PC-3 (cell line): ENCODE measurements at regions not wholly inside any gene's neighbourhood (a gene's known extent, or its start where the extent isn't known, plus 50 kb on each side); places are given as distances from the start of the nearest gene placed in this dataset.
"Not testable (repeated sequence)": the region's sequence is repeated elsewhere in the genome, so short reads cannot be mapped to it uniquely, and the experiment has no call there.

Experiments used
- ATAC-seq: fragments of 200-7000 bp; cut with Tn5 transposase; 2 replicates; pipeline ENCODE4 v1.9.1; 2020; ENCODE audit warnings: mild to moderate bottlenecking, moderate library complexity
- BruUV-seq: library from RNA; stranded (reverse); fragments of 400-500 nt; replicated peaks from 2 replicates; lab custom pipeline; 2021; lab: Mats Ljungman, UMichigan
- CTCF ChIA-PET: fragments of 300-600 bp; sonication (Branson Sonifier 250); formaldehyde crosslinking; loops from one replicate; lab custom pipeline; 2022; ENCODE audit warnings: antibody characterized with exemption; lab: Charles Lee
- POLR2A ChIA-PET: fragments of 300-600 bp; sonication (Branson Sonifier 250); formaldehyde crosslinking; loops from one replicate; lab custom pipeline; 2022; ENCODE audit warnings: antibody characterized with exemption; ENCODE audit not compliant: unreplicated experiment; lab: Charles Lee
- DNase-seq: peaks from one replicate; pipeline ENCODE4 v3.0.0-alpha.2; 2015
- H2AFZ ChIP-seq: fragments of 300-600 bp; sonication (generic); 2 replicates; pipeline ENCODE4 v1.6.0; 2016; ENCODE audit warnings: antibody characterized with exemption, low read length
- H3F3A ChIP-seq: fragments of 300-600 bp; sonication (generic); one replicate; pipeline ENCODE4 v1.6.0; 2017; ENCODE audit warnings: antibody characterized with exemption, low read length, control low read depth, mild to moderate bottlenecking; ENCODE audit not compliant: unreplicated experiment
- H3K27ac ChIP-seq: fragments of 300-600 bp; sonication (generic); 2 replicates; pipeline ENCODE4 v1.5.1; 2016; ENCODE audit warnings: mild to moderate bottlenecking, low read length
- H3K27me3 ChIP-seq: fragments of 300-600 bp; sonication (generic); 2 replicates; pipeline ENCODE4 v1.6.1; 2016; ENCODE audit warnings: low read length, mixed read lengths
- H3K36me3 ChIP-seq: fragments of 300-600 bp; sonication (generic); 2 replicates; pipeline ENCODE4 v1.6.1; 2016; ENCODE audit warnings: low read depth, mixed run types, low read length, mixed read lengths
- H3K4me1 ChIP-seq: fragments of 300-600 bp; sonication (generic); 2 replicates; pipeline ENCODE4 v1.5.1; 2016; ENCODE audit warnings: low read length; ENCODE audit not compliant: insufficient read depth
- H3K4me2 ChIP-seq: fragments of 300-600 bp; sonication (generic); 2 replicates; pipeline ENCODE4 v1.6.0; 2016; ENCODE audit warnings: low read length
- H3K4me3 ChIP-seq: fragments of 300-600 bp; sonication (generic); 2 replicates; pipeline ENCODE4 v1.5.1; 2016; ENCODE audit warnings: mild to moderate bottlenecking, low read length, mixed read lengths
- H3K79me2 ChIP-seq: fragments of 300-600 bp; sonication (generic); 2 replicates; pipeline ENCODE4 v1.6.1; 2017; ENCODE audit warnings: low read length, mixed read lengths
- H3K9ac ChIP-seq: fragments of 300-600 bp; sonication (generic); 2 replicates; pipeline ENCODE4 v1.6.0; 2016; ENCODE audit warnings: mild to moderate bottlenecking, low read length
- H3K9me2 ChIP-seq: fragments of 300-600 bp; sonication (generic); replicated peaks from 2 replicates; pipeline ENCODE4 v1.6.1; 2016; ENCODE audit warnings: mixed run types, low read length, mixed read lengths
- H3K9me3 ChIP-seq: fragments of 300-600 bp; sonication (generic); 2 replicates; pipeline ENCODE4 v1.6.1; 2016; ENCODE audit warnings: low read length, mixed read lengths
- H4K20me1 ChIP-seq: fragments of 300-600 bp; sonication (generic); 2 replicates; pipeline ENCODE4 v1.6.1; 2016; ENCODE audit warnings: low read length, mixed read lengths
- EZH2 ChIP-seq: fragments of 300-600 bp; sonication (generic); IDR thresholded peaks from one replicate; pipeline ENCODE4 v1.6.1; 2017; ENCODE audit warnings: antibody characterized with exemption, mild to moderate bottlenecking, low read length; ENCODE audit not compliant: unreplicated experiment
- EZH2phosphoT487 ChIP-seq: fragments of 300-600 bp; sonication (generic); IDR thresholded peaks from 2 replicates; pipeline ENCODE4 v1.6.1; 2018; ENCODE audit warnings: mild to moderate bottlenecking, antibody characterized with exemption, low read length, borderline replicate concordance
- intact Hi-C: fragments of 100-400 bp; cut with micrococcal nuclease; formaldehyde crosslinking; loops from 2 replicates; pipeline ENCODE4 v1.9.0; 2023
- TF ChIP-seq, protein P1 (sequence below): fragments of 300-600 bp; sonication (generic); conservative IDR thresholded peaks from 2 replicates; pipeline ENCODE4 v1.5.1; 2017; ENCODE audit warnings: antibody characterized with exemption, low read depth, mild to moderate bottlenecking, low read length

DNA sequence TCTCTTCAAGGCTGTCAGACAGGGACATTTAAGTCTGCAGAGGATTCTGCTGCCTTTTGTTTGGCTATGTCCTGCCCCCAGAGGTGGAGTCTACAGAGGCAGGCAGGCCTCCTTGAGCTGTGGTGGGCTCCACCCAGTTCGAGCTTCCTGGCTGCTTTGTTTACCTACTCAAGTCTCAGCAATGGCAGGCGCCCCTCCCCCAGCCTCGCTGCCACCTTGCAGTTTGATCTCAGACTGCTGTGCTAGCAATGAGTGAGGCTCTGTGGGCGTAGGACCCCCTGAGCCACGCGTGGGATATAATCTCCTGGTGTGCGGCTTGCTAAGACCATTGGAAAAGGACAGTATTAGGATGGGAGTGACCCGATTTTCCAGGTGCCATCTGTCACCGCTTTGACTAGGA, 437.6 kb downstream of the STK39 start:
- H3K4me1 ChIP-seq, DNase-seq, BruUV-seq, H3K4me3 ChIP-seq, H3K9me2 ChIP-seq, H3K27me3 ChIP-seq, POLR2A ChIA-PET, H3K9me3 ChIP-seq, H3K9ac ChIP-seq, ATAC-seq, H3K27ac ChIP-seq, H3K79me2 ChIP-seq, H3F3A ChIP-seq, intact Hi-C loops, H3K4me2 ChIP-seq, H3K36me3 ChIP-seq, H2AFZ ChIP-seq, CTCF ChIA-PET, H4K20me1 ChIP-seq: not testable (repeated sequence)

DNA sequence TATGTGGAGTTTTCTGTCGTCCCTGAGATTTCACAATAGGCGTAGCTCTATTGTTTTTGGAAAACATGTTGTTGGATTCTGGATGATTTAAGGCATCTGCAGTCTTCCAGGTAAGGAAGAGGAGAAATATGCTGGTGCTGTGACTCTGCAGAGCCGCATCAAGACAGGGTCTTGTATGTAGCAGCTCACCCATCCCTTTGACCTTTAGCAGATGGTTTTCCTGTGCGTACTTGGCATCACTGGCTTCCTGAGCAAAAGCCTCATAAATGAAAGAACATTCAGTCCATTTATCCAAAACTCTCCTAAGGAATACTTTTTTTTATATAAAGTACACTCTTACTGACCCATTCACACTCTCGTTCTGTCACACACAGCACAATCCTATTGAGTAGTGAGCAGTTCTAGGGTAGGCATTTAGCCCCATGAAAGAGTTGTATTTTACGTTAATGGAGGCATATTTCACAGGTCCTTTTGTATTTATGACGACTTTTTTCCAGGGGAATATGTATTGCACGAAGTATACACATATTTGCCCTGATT, 443.9 kb downstream of the STK39 start:
- Histone ChIP-seq H3K9me3 (no peaks in the 10 kb centered on the region), H4K20me1 (no peaks in the 10 kb centered on the region), H3K79me2 (no peaks in the 10 kb centered on the region), H3K27me3 (0 out of 2 replicates have a peak, but pooled peaks cover 6% of the 10 kb centered on the region), H3K9ac (no peak overlapping the region), H3K27ac (no peak overlapping the region), H3K9me2 (no peaks in the 10 kb centered on the region), H3K4me1 (no peaks in the 10 kb centered on the region), H3K4me2 (no peak overlapping the region), H3K36me3 (no peaks in the 10 kb centered on the region), H3F3A (no peaks in the 10 kb centered on the region), H2AFZ (no peak overlapping the region), H3K4me3 (no peak overlapping the region)
- no peak for TF ChIP-seq EZH2
- TF ChIP-seq, protein P1, sequence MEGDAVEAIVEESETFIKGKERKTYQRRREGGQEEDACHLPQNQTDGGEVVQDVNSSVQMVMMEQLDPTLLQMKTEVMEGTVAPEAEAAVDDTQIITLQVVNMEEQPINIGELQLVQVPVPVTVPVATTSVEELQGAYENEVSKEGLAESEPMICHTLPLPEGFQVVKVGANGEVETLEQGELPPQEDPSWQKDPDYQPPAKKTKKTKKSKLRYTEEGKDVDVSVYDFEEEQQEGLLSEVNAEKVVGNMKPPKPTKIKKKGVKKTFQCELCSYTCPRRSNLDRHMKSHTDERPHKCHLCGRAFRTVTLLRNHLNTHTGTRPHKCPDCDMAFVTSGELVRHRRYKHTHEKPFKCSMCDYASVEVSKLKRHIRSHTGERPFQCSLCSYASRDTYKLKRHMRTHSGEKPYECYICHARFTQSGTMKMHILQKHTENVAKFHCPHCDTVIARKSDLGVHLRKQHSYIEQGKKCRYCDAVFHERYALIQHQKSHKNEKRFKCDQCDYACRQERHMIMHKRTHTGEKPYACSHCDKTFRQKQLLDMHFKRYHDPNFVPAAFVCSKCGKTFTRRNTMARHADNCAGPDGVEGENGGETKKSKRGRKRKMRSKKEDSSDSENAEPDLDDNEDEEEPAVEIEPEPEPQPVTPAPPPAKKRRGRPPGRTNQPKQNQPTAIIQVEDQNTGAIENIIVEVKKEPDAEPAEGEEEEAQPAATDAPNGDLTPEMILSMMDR = no peak
- TF ChIP-seq EZH2phosphoT487 = no peak
- ATAC-seq = no peak
- no peak for DNase-seq
- intact Hi-C loops = no loop called here
- ChIA-PET CTCF (no interaction called here), POLR2A (no interaction called here)
- BruUV-seq = no TSS peak

DNA sequence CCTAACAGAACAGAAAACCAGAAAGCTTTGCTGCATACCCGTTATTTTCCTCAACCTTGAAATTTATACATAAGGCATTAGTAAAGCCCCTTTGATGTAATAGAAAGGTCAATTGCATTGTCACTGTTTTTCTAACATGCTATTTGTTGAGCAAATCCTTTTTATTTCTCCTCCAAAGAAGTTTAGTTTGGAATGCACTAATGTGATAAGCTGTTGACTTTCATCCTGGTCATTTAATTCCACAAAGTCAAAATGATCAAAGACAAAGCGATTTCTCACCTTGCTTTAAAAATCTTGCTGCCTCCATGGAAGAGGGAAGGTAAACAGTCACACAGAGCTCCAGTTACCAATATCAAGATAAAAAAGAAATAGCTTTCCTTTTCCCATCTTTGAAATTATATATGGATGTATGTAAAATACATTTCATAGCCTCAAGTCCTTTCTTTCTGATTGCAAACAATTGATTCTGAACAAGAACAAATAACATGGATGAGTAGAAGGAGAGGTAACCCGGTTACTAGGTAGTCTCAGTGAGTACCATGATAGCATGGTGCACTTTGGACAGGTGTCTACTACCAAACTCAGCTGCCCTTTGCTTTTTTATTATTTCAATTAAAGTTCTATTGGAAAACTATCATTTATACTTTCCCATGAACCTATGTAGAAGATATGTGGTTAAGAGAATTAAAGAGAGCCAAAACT, 452.7 kb downstream of the STK39 start:
- no peak overlapping the region for H3K4me2 ChIP-seq
- no peak overlapping the region for H3K9ac ChIP-seq
- H3F3A ChIP-seq = no peaks in the 10 kb centered on the region
- H3K9me3 ChIP-seq = no peaks in the 10 kb centered on the region
- intact Hi-C loops = no loop called here
- H4K20me1 ChIP-seq = no peaks in the 10 kb centered on the region
- DNase-seq = no peak
- peaks cover 41% of the 10 kb centered on the region for H3K27me3 ChIP-seq
- no peaks in the 10 kb centered on the region for H3K79me2 ChIP-seq
- TF ChIP-seq EZH2phosphoT487 = no peak
- TF ChIP-seq, protein P1 = no peak
- no peak for TF ChIP-seq EZH2
- no peaks in the 10 kb centered on the region for H3K4me1 ChIP-seq
- no peak overlapping the region for H2AFZ ChIP-seq
- BruUV-seq = no TSS peak
- no peaks in the 10 kb centered on the region for H3K9me2 ChIP-seq
- no peak overlapping the region for H3K4me3 ChIP-seq
- ChIA-PET POLR2A (interaction anchor here (0.6 kb wide), 1 partner anchor 1124 kb away, joined by 3 read pairs; no protein-coding TSS in a partner anchor), CTCF (no interaction called here)
- no peaks in the 10 kb centered on the region for H3K36me3 ChIP-seq
- no peak overlapping the region for H3K27ac ChIP-seq
- ATAC-seq = no peak
